ENCODE measurements at regions not wholly inside any gene's neighbourhood (a gene's known extent, or its start where the extent isn't known, plus 50 kb on each side); places are given as distances from the start of the nearest gene placed in this dataset.

- Histone ChIP-seq H3K36me3 (no peaks in the 10 kb centered on the region), H3K27me3 (no peaks in the 10 kb centered on the region), H3K4me3 (no peak overlapping the region), H3K4me1 (no peaks in the 10 kb centered on the region), H3K27ac (no peak overlapping the region), H3K9me3 (peaks cover 0 to 42% (median 21%) of the 10 kb centered on the region in 12 donors)
- ATAC-seq (no peak), DNase-seq (no peak)
- TF ChIP-seq POLR2A (IDR thresholded peaks at IDR 0.05) (no peak), CTCF (IDR thresholded peaks at IDR 0.05) (no peak)
- WGBS, 4 donors: 92 to 98% (median 95%) methylated on average over 1 of the region's 1 CpG
- intact Hi-C loops (cut with DNase I): no loop called here
Observed at GRCh38 chr5:126166368-126166767, 256.8 kb upstream of the GRAMD2B start.

- TF ChIP-seq CTCF (IDR thresholded peaks at IDR 0.05) (no peak), POLR2A (IDR thresholded peaks at IDR 0.05) (no peak)
Observed at GRCh38 chr5:126168785-126169184, 254.4 kb upstream of the GRAMD2B start.

GRCh38 chr5:126171916-126172315, 251.3 kb upstream of the GRAMD2B start:
- ATAC-seq (no peak), DNase-seq (no peak)
- Histone ChIP-seq H3K4me3 (no peak overlapping the region), H3K9me3 (peaks cover 0 to 44% (median 8%) of the 10 kb centered on the region in 12 donors), H3K27me3 (no peaks in the 10 kb centered on the region), H3K36me3 (no peaks in the 10 kb centered on the region), H3K4me1 (no peaks in the 10 kb centered on the region), H3K27ac (no peak overlapping the region)
- 89 to 94% (median 93%) methylated on average over 2 to 3 of the region's 3 CpGs for WGBS, 4 donors
- intact Hi-C loops (cut with DNase I): no loop called here
- TF ChIP-seq CTCF (IDR thresholded peaks at IDR 0.05) (no peak), POLR2A (IDR thresholded peaks at IDR 0.05) (no peak)

More at GRCh38 chr5:126168785-126169184, 254.4 kb upstream of the GRAMD2B start:
- no peak overlapping the region for H3K27ac ChIP-seq
- no peaks in the 10 kb centered on the region for H3K4me1 ChIP-seq
- no peak for ATAC-seq
- no peak for DNase-seq
- peaks cover 0 to 50% (median 21%) of the 10 kb centered on the region in 12 donors for H3K9me3 ChIP-seq
- intact Hi-C loops (cut with DNase I): no loop called here
- H3K27me3 ChIP-seq: no peaks in the 10 kb centered on the region
- H3K36me3 ChIP-seq: no peaks in the 10 kb centered on the region
- WGBS, 4 donors: 87 to 93% (median 88%) methylated on average over 1 of the region's 1 CpG
- H3K4me3 ChIP-seq: no peak overlapping the region

- no peak overlapping the region for H3K4me3 ChIP-seq
- peaks cover 0 to 36% (median under 1%) of the 10 kb centered on the region in 12 donors for H3K9me3 ChIP-seq
- DNase-seq (no peak), ATAC-seq (no peak)
- intact Hi-C loops (cut with DNase I): no loop called here
- H3K4me1 ChIP-seq: peaks cover 0 to 1% (median 0%) of the 10 kb centered on the region in 12 donors
- no peaks in the 10 kb centered on the region for H3K36me3 ChIP-seq
- no peak overlapping the region for H3K27ac ChIP-seq
- 82 to 92% (median 88%) methylated on average over 1 of the region's 1 CpG for WGBS, 4 donors
- H3K27me3 ChIP-seq: no peaks in the 10 kb centered on the region
- TF ChIP-seq POLR2A (IDR thresholded peaks at IDR 0.05): no peak
- TF ChIP-seq CTCF (IDR thresholded peaks at IDR 0.05): no peak
Observed at GRCh38 chr5:126172812-126173211, 250.4 kb upstream of the GRAMD2B start.
